GM12878 (cell line): ENCODE measurements at regions not wholly inside any gene's neighbourhood (a gene's known extent, or its start where the extent isn't known, plus 50 kb on each side); places are given as distances from the start of the nearest gene placed in this dataset.

Source experiments
- PKNOX1 ChIP-seq: fragments of 450-650 bp; IDR thresholded peaks from 2 replicates; pipeline ENCODE4 v1.6.1; 2016; ENCODE audit warnings: mild to moderate bottlenecking
- ZBED1 ChIP-seq: IDR thresholded peaks from 2 replicates; pipeline ENCODE4 v1.6.1; 2016; ENCODE audit warnings: borderline replicate concordance
- ZNF622 ChIP-seq: fragments of 450-650 bp; IDR thresholded peaks from 2 replicates; pipeline ENCODE4 v1.6.1; 2017; ENCODE audit warnings: mild to moderate bottlenecking, inconsistent platforms
- TF ChIP-seq, protein P1 (sequence below): IDR thresholded peaks from 2 replicates; pipeline ENCODE4 v1.6.1; 2012; ENCODE audit warnings: low read length, inconsistent platforms
- TF ChIP-seq, protein P2 (sequence below): IDR thresholded peaks from 2 replicates; pipeline ENCODE4 v1.6.1; 2012; ENCODE audit warnings: low read depth, low read length, improper control_type of control experiment
- TF ChIP-seq, protein P3 (sequence below), 3 experiments: IDR thresholded peaks in 2 of 3; conservative IDR thresholded peaks in 1 of 3; 2 replicates each; pipeline ENCODE4 v1.5.1; 2011; ENCODE audit warnings: low read depth in 3 of 3, low read length in 3 of 3, mild to moderate bottlenecking in 3 of 3, control low read depth in 2 of 3, moderate library complexity in 2 of 3, inconsistent platforms in 1 of 3, mixed read lengths in 1 of 3; ENCODE audit not compliant: control insufficient read depth in 2 of 3, insufficient read depth in 1 of 3; ENCODE audit errors: extremely low read depth in 1 of 3

DNA sequence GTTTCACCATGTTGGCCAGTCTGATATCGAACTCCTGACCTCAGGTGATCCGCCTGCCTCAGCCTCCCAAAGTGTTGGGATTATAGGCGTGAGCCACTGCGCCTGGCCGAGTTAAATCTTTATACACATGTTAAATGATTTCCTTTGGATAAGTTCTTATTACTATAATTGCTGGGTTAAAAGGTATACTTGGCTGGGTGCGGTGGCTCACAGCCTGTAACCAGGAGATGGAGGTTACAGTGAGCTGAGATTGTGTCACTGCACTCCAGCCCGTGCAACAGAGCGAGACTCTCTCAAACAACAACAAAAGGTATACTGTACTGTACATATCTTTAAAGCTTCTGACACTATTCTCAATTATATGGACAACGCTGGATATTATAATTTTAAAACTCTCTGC, 53.2 kb upstream of the CDK13 start:
- no peak for TF ChIP-seq ZNF622
- TF ChIP-seq ZBED1: no peak
- TF ChIP-seq, protein P1, sequence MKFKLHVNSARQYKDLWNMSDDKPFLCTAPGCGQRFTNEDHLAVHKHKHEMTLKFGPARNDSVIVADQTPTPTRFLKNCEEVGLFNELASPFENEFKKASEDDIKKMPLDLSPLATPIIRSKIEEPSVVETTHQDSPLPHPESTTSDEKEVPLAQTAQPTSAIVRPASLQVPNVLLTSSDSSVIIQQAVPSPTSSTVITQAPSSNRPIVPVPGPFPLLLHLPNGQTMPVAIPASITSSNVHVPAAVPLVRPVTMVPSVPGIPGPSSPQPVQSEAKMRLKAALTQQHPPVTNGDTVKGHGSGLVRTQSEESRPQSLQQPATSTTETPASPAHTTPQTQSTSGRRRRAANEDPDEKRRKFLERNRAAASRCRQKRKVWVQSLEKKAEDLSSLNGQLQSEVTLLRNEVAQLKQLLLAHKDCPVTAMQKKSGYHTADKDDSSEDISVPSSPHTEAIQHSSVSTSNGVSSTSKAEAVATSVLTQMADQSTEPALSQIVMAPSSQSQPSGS: no peak
- TF ChIP-seq, protein P2, sequence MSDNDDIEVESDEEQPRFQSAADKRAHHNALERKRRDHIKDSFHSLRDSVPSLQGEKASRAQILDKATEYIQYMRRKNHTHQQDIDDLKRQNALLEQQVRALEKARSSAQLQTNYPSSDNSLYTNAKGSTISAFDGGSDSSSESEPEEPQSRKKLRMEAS: no peak
- TF ChIP-seq, protein P3, sequence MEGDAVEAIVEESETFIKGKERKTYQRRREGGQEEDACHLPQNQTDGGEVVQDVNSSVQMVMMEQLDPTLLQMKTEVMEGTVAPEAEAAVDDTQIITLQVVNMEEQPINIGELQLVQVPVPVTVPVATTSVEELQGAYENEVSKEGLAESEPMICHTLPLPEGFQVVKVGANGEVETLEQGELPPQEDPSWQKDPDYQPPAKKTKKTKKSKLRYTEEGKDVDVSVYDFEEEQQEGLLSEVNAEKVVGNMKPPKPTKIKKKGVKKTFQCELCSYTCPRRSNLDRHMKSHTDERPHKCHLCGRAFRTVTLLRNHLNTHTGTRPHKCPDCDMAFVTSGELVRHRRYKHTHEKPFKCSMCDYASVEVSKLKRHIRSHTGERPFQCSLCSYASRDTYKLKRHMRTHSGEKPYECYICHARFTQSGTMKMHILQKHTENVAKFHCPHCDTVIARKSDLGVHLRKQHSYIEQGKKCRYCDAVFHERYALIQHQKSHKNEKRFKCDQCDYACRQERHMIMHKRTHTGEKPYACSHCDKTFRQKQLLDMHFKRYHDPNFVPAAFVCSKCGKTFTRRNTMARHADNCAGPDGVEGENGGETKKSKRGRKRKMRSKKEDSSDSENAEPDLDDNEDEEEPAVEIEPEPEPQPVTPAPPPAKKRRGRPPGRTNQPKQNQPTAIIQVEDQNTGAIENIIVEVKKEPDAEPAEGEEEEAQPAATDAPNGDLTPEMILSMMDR (IDR thresholded peaks at IDR 0.05 in 2 of 3, conservative IDR thresholded peaks at IDR 0.05 in 1 of 3; ENCODE audit: control insufficient read depth in 2 of 3, extremely low read depth in 1 of 3, insufficient read depth in 1 of 3, low read depth in 3 of 3, low read length in 3 of 3): no peak
- no peak for TF ChIP-seq PKNOX1
